IMR-90 (cell line): ENCODE measurements at regions not wholly inside any gene's neighbourhood (a gene's known extent, or its start where the extent isn't known, plus 50 kb on each side); places are given as distances from the start of the nearest gene placed in this dataset.

Experiments used
- ATAC-seq: fragments of 200-7000 bp; cut with Tn5 transposase; 2 replicates; pipeline ENCODE4 v1.9.1; 2020; ENCODE audit warnings: low read depth, mild to moderate bottlenecking, moderate library complexity
- BruUV-seq: library from RNA; stranded (reverse); fragments of 400-500 nt; replicated peaks from 2 replicates; lab custom pipeline; 2021; lab: Mats Ljungman, UMichigan
- CTCF ChIA-PET: fragments of 300-600 bp; formaldehyde crosslinking; extraction: SDS; loops from one replicate; lab custom pipeline; 2021; ENCODE audit warnings: antibody characterized with exemption; lab: Yijun Ruan, JAX
- POLR2A ChIA-PET: fragments of 300-600 bp; sonication (Branson Sonifier 250); formaldehyde crosslinking; loops from one replicate; lab custom pipeline; 2022; ENCODE audit warnings: antibody characterized with exemption; ENCODE audit not compliant: unreplicated experiment; lab: Charles Lee
- DNase-seq: peaks from one replicate; pipeline ENCODE4 v3.0.0; 2013
- H2AFZ ChIP-seq: replicated peaks from 2 replicates; pipeline ENCODE3; 2013; ENCODE audit warnings: low read length, mild to moderate bottlenecking; ENCODE audit not compliant: poor library complexity
- H2AK5ac ChIP-seq: 2 replicates; pipeline ENCODE4 v1.6.1; 2013; ENCODE audit warnings: low read depth, low read length, inconsistent platforms
- H2AK9ac ChIP-seq: replicated peaks from 2 replicates; pipeline ENCODE3; 2013; ENCODE audit warnings: mild to moderate bottlenecking, low read depth, low read length, moderate library complexity; ENCODE audit not compliant: poor library complexity
- H2BK120ac ChIP-seq: 2 replicates; pipeline ENCODE4 v1.6.1; 2013; ENCODE audit warnings: low read depth, low read length, inconsistent platforms
- H2BK15ac ChIP-seq: 3 replicates; pipeline ENCODE4 v1.6.1; 2013; ENCODE audit warnings: low read depth, low read length, inconsistent platforms
- H2BK20ac ChIP-seq: 2 replicates; pipeline ENCODE4 v1.6.1; 2013; ENCODE audit warnings: low read depth, mild to moderate bottlenecking, inconsistent platforms, low read length, moderate library complexity
- H2BK5ac ChIP-seq: 2 replicates; pipeline ENCODE4 v1.6.1; 2013; ENCODE audit warnings: mild to moderate bottlenecking, low read depth, low read length, inconsistent platforms; ENCODE audit not compliant: poor library complexity, severe bottlenecking
- H3K14ac ChIP-seq: replicated peaks from 2 replicates; pipeline ENCODE4 v1.6.1; 2013; ENCODE audit warnings: low read depth, low read length, inconsistent platforms
- H3K18ac ChIP-seq: 2 replicates; pipeline ENCODE4 v1.6.1; 2013; ENCODE audit warnings: low read depth, low read length, control low read depth
- H3K23ac ChIP-seq: 2 replicates; pipeline ENCODE4 v1.6.1; 2013; ENCODE audit warnings: low read depth, low read length, inconsistent platforms
- H3K27ac ChIP-seq: 2 replicates; pipeline ENCODE4 v1.5.1; 2013; ENCODE audit warnings: mild to moderate bottlenecking, control low read depth, low read length; ENCODE audit not compliant: insufficient read depth
- H3K27me3 ChIP-seq: 2 replicates; pipeline ENCODE4 v1.6.1; 2013; ENCODE audit warnings: low read length; ENCODE audit not compliant: control insufficient read depth, insufficient read depth
- H3K36me3 ChIP-seq: 2 replicates; pipeline ENCODE4 v1.6.1; 2013; ENCODE audit warnings: low read length, mixed read lengths; ENCODE audit not compliant: control insufficient read depth, insufficient read depth
- H3K4ac ChIP-seq: 2 replicates; pipeline ENCODE4 v1.6.1; 2013; ENCODE audit warnings: low read depth, low read length, inconsistent platforms
- H3K4me1 ChIP-seq: 2 replicates; pipeline ENCODE4 v1.6.1; 2013; ENCODE audit warnings: low read length, mixed read lengths; ENCODE audit not compliant: control insufficient read depth, insufficient read depth
- H3K4me2 ChIP-seq: 2 replicates; pipeline ENCODE4 v1.6.1; 2013; ENCODE audit warnings: low read depth, mild to moderate bottlenecking, control low read depth, low read length, moderate library complexity
- H3K4me3 ChIP-seq: 2 replicates; pipeline ENCODE4 v1.5.1; 2013; ENCODE audit warnings: low read depth, mild to moderate bottlenecking, control low read depth, low read length, moderate library complexity; ENCODE audit not compliant: insufficient read depth
- H3K56ac ChIP-seq: 2 replicates; pipeline ENCODE4 v1.6.1; 2013; ENCODE audit warnings: low read length, inconsistent platforms; ENCODE audit not compliant: insufficient read depth; ENCODE audit errors: extremely low read depth
- H3K79me1 ChIP-seq, 2 experiments: 2 replicates each; pipeline ENCODE4 v1.6.1; 2013; ENCODE audit warnings: low read length in 2 of 2, inconsistent platforms in 1 of 2, low read depth in 1 of 2
- H3K9ac ChIP-seq: 2 replicates; pipeline ENCODE4 v1.6.1; 2013; ENCODE audit warnings: low read depth, low read length, control low read depth
- H3K9me1 ChIP-seq: 2 replicates; pipeline ENCODE4 v1.6.1; 2013; ENCODE audit warnings: low read length, inconsistent platforms; ENCODE audit not compliant: insufficient read depth
- H3K9me3 ChIP-seq: 2 replicates; pipeline ENCODE4 v1.6.1; 2013; ENCODE audit warnings: low read length; ENCODE audit not compliant: control insufficient read depth, insufficient read depth
- H4K20me1 ChIP-seq: 2 replicates; pipeline ENCODE4 v1.6.1; 2013; ENCODE audit warnings: low read length, inconsistent platforms; ENCODE audit not compliant: insufficient read depth
- H4K5ac ChIP-seq: 2 replicates; pipeline ENCODE4 v1.6.1; 2013; ENCODE audit warnings: mild to moderate bottlenecking, low read depth, low read length, control low read depth
- H4K8ac ChIP-seq, 2 experiments: 2 replicates each; pipeline ENCODE4 v1.6.1; 2013; ENCODE audit warnings: low read depth in 2 of 2, low read length in 2 of 2, control low read depth in 1 of 2, inconsistent platforms in 1 of 2
- H4K91ac ChIP-seq: 2 replicates; pipeline ENCODE4 v1.6.1; 2013; ENCODE audit warnings: low read depth, low read length, inconsistent platforms; ENCODE audit not compliant: insufficient read depth
- BHLHE40 ChIP-seq: fragments of 150-350 bp; IDR thresholded peaks from 2 replicates; pipeline ENCODE4 v1.6.1; 2016; ENCODE audit warnings: mild to moderate bottlenecking, low read depth, low read length
- CEBPB ChIP-seq: IDR thresholded peaks from 2 replicates; pipeline ENCODE4 v1.6.1; 2012; ENCODE audit warnings: low read depth, low read length, improper control_type of control experiment
- CHD1 ChIP-seq: IDR thresholded peaks from 2 replicates; pipeline ENCODE4 v1.6.1; 2012; ENCODE audit warnings: low read depth, low read length, improper control_type of control experiment
- CTCF ChIP-seq: conservative IDR thresholded peaks from 2 replicates; pipeline ENCODE4 v1.5.1; 2012; ENCODE audit warnings: mild to moderate bottlenecking, low read depth, low read length, improper control_type of control experiment
- FOS ChIP-seq: fragments of 150-350 bp; IDR thresholded peaks from 2 replicates; pipeline ENCODE4 v1.6.1; 2016; ENCODE audit warnings: low read depth, low read length
- MAFK ChIP-seq: IDR thresholded peaks from 2 replicates; pipeline ENCODE4 v1.6.1; 2012; ENCODE audit warnings: low read depth, low read length, improper control_type of control experiment
- MAZ ChIP-seq: IDR thresholded peaks from 2 replicates; pipeline ENCODE4 v1.6.1; 2012; ENCODE audit warnings: low read depth, mild to moderate bottlenecking, low read length, improper control_type of control experiment, moderate library complexity, borderline replicate concordance
- MXI1 ChIP-seq: IDR thresholded peaks from 2 replicates; pipeline ENCODE4 v1.6.1; 2012; ENCODE audit warnings: low read depth, mild to moderate bottlenecking, low read length, moderate library complexity, borderline replicate concordance
- NFE2L2 ChIP-seq: fragments of 150-350 bp; IDR thresholded peaks from 2 replicates; pipeline ENCODE4 v1.6.1; 2016; ENCODE audit warnings: low read depth, mild to moderate bottlenecking, low read length
- POLR2A ChIP-seq: IDR thresholded peaks from 2 replicates; pipeline ENCODE4 v1.6.1; 2012; ENCODE audit warnings: mild to moderate bottlenecking, low read depth, low read length
- RAD21 ChIP-seq: IDR thresholded peaks from 2 replicates; pipeline ENCODE4 v1.6.1; 2012; ENCODE audit warnings: low read length, improper control_type of control experiment
- RCOR1 ChIP-seq: IDR thresholded peaks from 2 replicates; pipeline ENCODE4 v1.6.1; 2012; ENCODE audit warnings: mild to moderate bottlenecking, low read length, improper control_type of control experiment; ENCODE audit not compliant: insufficient replicate concordance
- RFX5 ChIP-seq: IDR thresholded peaks from 2 replicates; pipeline ENCODE4 v1.8.0; 2012; ENCODE audit warnings: low read depth, mild to moderate bottlenecking, low read length, moderate library complexity
- SMC3 ChIP-seq: fragments of 150-350 bp; IDR thresholded peaks from 2 replicates; pipeline ENCODE4 v1.6.1; 2016; ENCODE audit warnings: low read depth, mild to moderate bottlenecking, antibody characterized with exemption, low read length, moderate library complexity
- WGBS, 2 experiments: methylation state at CpG; one replicate each; pipeline versions ENCODE4 v1.1.5 to v1.1.7; 2013; ENCODE audit warnings: missing lambda C conversion rate in 2 of 2; ENCODE audit not compliant: insufficient read length in 1 of 2; ENCODE audit errors: extremely low coverage in 2 of 2; 5-methylcytosine and 5-hydroxymethylcytosine counted together
- dilution Hi-C: fragments of 300-500 bp; cut with HindIII; formaldehyde crosslinking; loops from one replicate; pipeline ENCODE4 v1.14.3; 2018; ENCODE audit warnings: low sequenced_read_pairs; ENCODE audit not compliant: unreplicated experiment
- in situ Hi-C: fragments of 300-500 bp; cut with MboI; formaldehyde crosslinking; loops from 3 replicates; pipeline ENCODE4 v1.14.3; 2019; ENCODE audit warnings: low sequenced_read_pairs, inconsistent platforms, mixed read lengths
- intact Hi-C: fragments of 100-400 bp; cut with micrococcal nuclease; formaldehyde crosslinking; loops from 2 replicates; pipeline ENCODE4 v1.10.0; 2022
- TF ChIP-seq, protein P1 (sequence below): fragments of 150-350 bp; IDR thresholded peaks from 2 replicates; pipeline ENCODE4 v1.6.1; 2017; ENCODE audit warnings: mild to moderate bottlenecking, antibody characterized with exemption, low read length, low read depth
- TF ChIP-seq, protein P2 (sequence below): fragments of 150-350 bp; IDR thresholded peaks from 2 replicates; pipeline ENCODE4 v1.6.1; 2016; ENCODE audit warnings: low read depth, mild to moderate bottlenecking, low read length, moderate library complexity, borderline replicate concordance

DNA sequence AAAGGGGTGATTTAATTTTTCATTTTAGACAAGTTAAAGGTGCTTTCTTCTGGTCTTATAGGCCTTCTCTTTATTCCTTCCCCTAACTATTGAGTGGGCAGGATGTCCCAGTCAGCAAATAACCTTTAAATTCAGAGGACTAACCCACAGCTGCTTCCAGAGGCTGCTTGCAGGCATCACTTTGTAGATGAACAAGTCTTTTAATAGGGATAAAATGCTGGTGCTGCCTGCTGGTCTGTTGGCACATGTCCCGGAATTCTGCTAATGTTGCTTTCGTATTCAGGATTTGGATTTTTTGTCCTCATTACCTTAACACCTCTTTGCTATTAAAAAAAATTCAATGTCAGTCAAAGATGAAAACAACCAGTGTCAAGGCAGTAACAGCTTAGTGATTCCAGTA lies 132.7 kb upstream of the KL start:
- H3K27me3 ChIP-seq = no peaks in the 10 kb centered on the region
- intact Hi-C loops = no loop called here
- peaks cover 4% of the 10 kb centered on the region; the same call in 1 of the 2 replicates for H3K9me1 ChIP-seq
- no peak overlapping the region for H3K27ac ChIP-seq
- TF ChIP-seq, protein P1, sequence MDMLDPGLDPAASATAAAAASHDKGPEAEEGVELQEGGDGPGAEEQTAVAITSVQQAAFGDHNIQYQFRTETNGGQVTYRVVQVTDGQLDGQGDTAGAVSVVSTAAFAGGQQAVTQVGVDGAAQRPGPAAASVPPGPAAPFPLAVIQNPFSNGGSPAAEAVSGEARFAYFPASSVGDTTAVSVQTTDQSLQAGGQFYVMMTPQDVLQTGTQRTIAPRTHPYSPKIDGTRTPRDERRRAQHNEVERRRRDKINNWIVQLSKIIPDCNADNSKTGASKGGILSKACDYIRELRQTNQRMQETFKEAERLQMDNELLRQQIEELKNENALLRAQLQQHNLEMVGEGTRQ = no peak
- TF ChIP-seq RFX5 (no peak), BHLHE40 (no peak), NFE2L2 (no peak), RCOR1 (no peak), MXI1 (no peak), CHD1 (no peak), SMC3 (no peak), MAZ (no peak), MAFK (no peak), CTCF (no peak), CEBPB (no peak), FOS (no peak), POLR2A (no peak), RAD21 (no peak)
- TF ChIP-seq, protein P2, sequence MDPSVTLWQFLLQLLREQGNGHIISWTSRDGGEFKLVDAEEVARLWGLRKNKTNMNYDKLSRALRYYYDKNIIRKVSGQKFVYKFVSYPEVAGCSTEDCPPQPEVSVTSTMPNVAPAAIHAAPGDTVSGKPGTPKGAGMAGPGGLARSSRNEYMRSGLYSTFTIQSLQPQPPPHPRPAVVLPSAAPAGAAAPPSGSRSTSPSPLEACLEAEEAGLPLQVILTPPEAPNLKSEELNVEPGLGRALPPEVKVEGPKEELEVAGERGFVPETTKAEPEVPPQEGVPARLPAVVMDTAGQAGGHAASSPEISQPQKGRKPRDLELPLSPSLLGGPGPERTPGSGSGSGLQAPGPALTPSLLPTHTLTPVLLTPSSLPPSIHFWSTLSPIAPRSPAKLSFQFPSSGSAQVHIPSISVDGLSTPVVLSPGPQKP = no peak
- peaks cover 8% of the 10 kb centered on the region for H3K9me3 ChIP-seq
- no peak overlapping the region for H2AFZ ChIP-seq
- peaks cover 6% of the 10 kb centered on the region for H3K4me1 ChIP-seq
- no peak overlapping the region for H4K5ac ChIP-seq
- no peak overlapping the region for H3K56ac ChIP-seq
- H3K36me3 ChIP-seq = no peaks in the 10 kb centered on the region
- H3K79me1 ChIP-seq = no peaks in the 10 kb centered on the region
- no CpG with 5 or more reads among the region's 2 CpGs for WGBS, 2 experiments
- H2AK9ac ChIP-seq = no peak overlapping the region
- no peak overlapping the region for H3K4ac ChIP-seq
- H2AK5ac ChIP-seq = no peak overlapping the region
- DNase-seq (peak; percentile 46), ATAC-seq (no peak)
- CTCF ChIA-PET = interaction anchor here (0.6 kb wide), 1 partner anchor 215 kb away, joined by 8 read pairs; no protein-coding TSS in a partner anchor
- no peak overlapping the region for H4K91ac ChIP-seq
- H3K9ac ChIP-seq = no peak overlapping the region
- H2BK5ac ChIP-seq = no peak overlapping the region
- no peak overlapping the region for H3K23ac ChIP-seq
- no peak overlapping the region for H3K4me2 ChIP-seq
- no TSS peak for BruUV-seq
- dilution Hi-C loops = no loop called here
- POLR2A ChIA-PET = no interaction called here
- H3K4me3 ChIP-seq = no peak overlapping the region
- in situ Hi-C loops = no loop called here
- no peak overlapping the region for H2BK120ac ChIP-seq
- H3K14ac ChIP-seq = no peak overlapping the region
- H2BK20ac ChIP-seq = no peak overlapping the region
- H2BK15ac ChIP-seq = no peak overlapping the region
- no peaks in the 10 kb centered on the region for H4K20me1 ChIP-seq
- H4K8ac ChIP-seq = no peak overlapping the region
- H3K18ac ChIP-seq = no peak overlapping the region
